ENCODE measurements at regions not wholly inside any gene's neighbourhood (a gene's known extent, or its start where the extent isn't known, plus 50 kb on each side); places are given as distances from the start of the nearest gene placed in this dataset.

GRCh38 chr10:42960991-42961795 is 115.7 kb upstream of the RET start:
- intact Hi-C loops (cut with DNase I; ENCODE audit: low total_unique reads): no loop called here
- WGBS, 2 donors: 61 to 76% methylated on average over 9 to 10 of the region's 10 CpGs
- DNase-seq (ENCODE audit: low spot score in 2 of 2): peak in 1 of 2 donors; percentile 66
- H3K4me3 ChIP-seq (ENCODE audit: low read depth, poor library complexity, severe bottlenecking): no peak overlapping the region
- TF ChIP-seq CTCF (IDR thresholded peaks at IDR 0.05) (no peak), POLR2A (IDR thresholded peaks at IDR 0.05) (no peak)

- intact Hi-C loops (cut with DNase I; ENCODE audit: low total_unique reads): no loop called here
- DNase-seq (ENCODE audit: low spot score in 2 of 2): no peak
- WGBS, 2 donors: 33 to 56% methylated on average over 5 to 6 of the region's 6 CpGs
- TF ChIP-seq CTCF (IDR thresholded peaks at IDR 0.05): no peak
- TF ChIP-seq POLR2A (IDR thresholded peaks at IDR 0.05): no peak
- no peak overlapping the region for H3K4me3 ChIP-seq (ENCODE audit: low read depth, poor library complexity, severe bottlenecking)
Observed at GRCh38 chr10:42961796-42962109, 115.1 kb upstream of the RET start.

- DNase-seq (ENCODE audit: low spot score in 2 of 2): peak in 1 of 2 donors; percentile 76
- intact Hi-C loops (cut with DNase I; ENCODE audit: low total_unique reads): no loop called here
- 65 to 68% methylated on average over 11 to 14 of the region's 16 CpGs for WGBS, 2 donors
- no peak for TF ChIP-seq POLR2A (IDR thresholded peaks at IDR 0.05)
- no peak for TF ChIP-seq CTCF (IDR thresholded peaks at IDR 0.05)
- no peak overlapping the region for H3K4me3 ChIP-seq (ENCODE audit: low read depth, poor library complexity, severe bottlenecking)
Observed at GRCh38 chr10:42962110-42962901, 114.6 kb upstream of the RET start.

- WGBS, 2 donors: 97% methylated on average over 5 of the region's 5 CpGs
- no peak overlapping the region for H3K4me3 ChIP-seq (ENCODE audit: low read depth, poor library complexity, severe bottlenecking)
- intact Hi-C loops (cut with DNase I; ENCODE audit: low total_unique reads): no loop called here
- TF ChIP-seq POLR2A (IDR thresholded peaks at IDR 0.05) (no peak), CTCF (IDR thresholded peaks at IDR 0.05) (no peak)
- DNase-seq (ENCODE audit: low spot score in 2 of 2): peak in 1 of 2 donors; percentile 80
Observed at GRCh38 chr10:42962902-42963231, 114.0 kb upstream of the RET start.

- intact Hi-C loops (cut with DNase I; ENCODE audit: low total_unique reads): no loop called here
- no peak overlapping the region for H3K4me3 ChIP-seq (ENCODE audit: low read depth, poor library complexity, severe bottlenecking)
- TF ChIP-seq CTCF (IDR thresholded peaks at IDR 0.05) (no peak), POLR2A (IDR thresholded peaks at IDR 0.05) (no peak)
- peak; percentile 16 to 76 for DNase-seq (ENCODE audit: low spot score in 2 of 2)
- WGBS, 2 donors: 47 to 50% methylated on average over 7 of the region's 7 CpGs
Observed at GRCh38 chr10:42963312-42963711, 113.6 kb upstream of the RET start.

Measured in lower leg skin (tissue), 4 donors.